A549 (cell line): ENCODE measurements at regions not wholly inside any gene's neighbourhood (a gene's known extent, or its start where the extent isn't known, plus 50 kb on each side); places are given as distances from the start of the nearest gene placed in this dataset.

Experiments
- ATAC-seq, 2 experiments: fragments of 200-7000 bp in 1 of 2; fragments of >200 bp in 1 of 2; cut with Nextera tagmentation in 1 of 2; cut with Tn5 transposase in 1 of 2; 3 replicates each; pipeline versions ENCODE4 v1.8.0 to v1.9.1; 2018 to 2020; ENCODE audit warnings: mild to moderate bottlenecking in 1 of 2, moderate library complexity in 1 of 2
- CTCF ChIA-PET: fragments of 300-600 bp; sonication (Branson Sonifier 250); formaldehyde crosslinking; extraction: SDS; loops from one replicate; lab custom pipeline; 2021; ENCODE audit warnings: antibody characterized with exemption, inconsistent platforms; lab: Yijun Ruan, JAX
- POLR2A ChIA-PET: fragments of 350-600 bp; formaldehyde crosslinking; extraction: SDS; loops from one replicate; lab custom pipeline; 2021; ENCODE audit warnings: antibody characterized with exemption, inconsistent platforms; lab: Yijun Ruan, JAX
- DNase-seq, 2 experiments: peaks; one replicate each; pipeline versions ENCODE4 v3.0.0 to v3.0.0-alpha.2; 2011 to 2016; ENCODE audit warnings: low read depth in 1 of 2, low spot score in 1 of 2
- FAIRE-seq: peaks from 2 replicates; lab custom pipeline; 2011; peaks lifted over from hg19 to GRCh38; lab: Jason Lieb, UNC
- H3K27ac ChIP-seq, 2 experiments: fragments of >200 bp; sonication (Bioruptor Twin); formaldehyde crosslinking; 3 replicates each; pipeline ENCODE4 v1.5.1; 2016 to 2017
- H3K4me1 ChIP-seq: fragments of >200 bp; sonication (Bioruptor Twin); formaldehyde crosslinking; 3 replicates; pipeline ENCODE4 v1.6.1; 2016
- H3K4me2 ChIP-seq: fragments of >200 bp; sonication (Bioruptor Twin); formaldehyde crosslinking; 3 replicates; pipeline ENCODE4 v1.6.1; 2016
- H3K4me3 ChIP-seq: fragments of >200 bp; sonication (Bioruptor Twin); formaldehyde crosslinking; 3 replicates; pipeline ENCODE4 v1.5.1; 2016
- H3K9me3 ChIP-seq: fragments of >200 bp; sonication (Bioruptor Twin); formaldehyde crosslinking; 3 replicates; pipeline ENCODE4 v1.6.1; 2016
- BHLHE40 ChIP-seq: IDR thresholded peaks from 2 replicates; pipeline ENCODE4 v1.6.1; 2012; ENCODE audit warnings: low read depth, low read length, inconsistent platforms
- CEBPB ChIP-seq, 2 experiments: fragments of >200 bp in 1 of 2; sonication (Bioruptor Twin) in 1 of 2; formaldehyde crosslinking in 1 of 2; IDR thresholded peaks; 2 replicates each; pipeline ENCODE4 v1.6.1; 2012 to 2016
- CHD4 ChIP-seq: fragments of 200-600 bp; sonication (generic); IDR thresholded peaks from 2 replicates; pipeline ENCODE4 v1.6.1; 2016; ENCODE audit warnings: antibody characterized with exemption, mild to moderate bottlenecking, borderline replicate concordance
- EHF ChIP-seq: fragments of 250-450 bp; sonication (Bioruptor Pico); IDR thresholded peaks from 2 replicates; pipeline ENCODE4 v1.5.0; 2020; ENCODE audit warnings: mild to moderate bottlenecking
- EHMT2 ChIP-seq: fragments of 200-600 bp; sonication (generic); IDR thresholded peaks from 2 replicates; pipeline ENCODE4 v1.6.1; 2016; ENCODE audit warnings: antibody characterized with exemption, low read depth, mild to moderate bottlenecking, moderate library complexity
- ELK1 ChIP-seq: fragments of 150-350 bp; IDR thresholded peaks from 2 replicates; pipeline ENCODE4 v1.6.1; 2014; ENCODE audit warnings: low read depth, mild to moderate bottlenecking, low read length
- EP300 ChIP-seq, 2 experiments: fragments of >200 bp; sonication (Bioruptor Twin); formaldehyde crosslinking; IDR thresholded peaks; 2 replicates in 1 of 2; 3 replicates in 1 of 2; pipeline ENCODE4 v1.6.1; 2016 to 2017
- FOSB ChIP-seq: fragments of 250-450 bp; sonication (Bioruptor Pico); IDR thresholded peaks from 2 replicates; pipeline ENCODE4 v1.5.0; 2020; ENCODE audit warnings: mild to moderate bottlenecking, moderate library complexity
- HMGXB4 ChIP-seq: fragments of 250-450 bp; sonication (Bioruptor Pico); IDR thresholded peaks from 2 replicates; pipeline ENCODE4 v1.5.0; 2021; ENCODE audit warnings: mild to moderate bottlenecking, moderate library complexity, borderline replicate concordance
- HOXB5 ChIP-seq: fragments of 250-450 bp; sonication (Bioruptor Pico); IDR thresholded peaks from 2 replicates; pipeline ENCODE4 v1.5.0; 2020; ENCODE audit warnings: mild to moderate bottlenecking, moderate library complexity
- JUNB ChIP-seq: fragments of >200 bp; sonication (Bioruptor Twin); formaldehyde crosslinking; IDR thresholded peaks from 2 replicates; pipeline ENCODE4 v1.6.1; 2016
- KDM1A ChIP-seq: fragments of 200-600 bp; sonication (generic); IDR thresholded peaks from 2 replicates; pipeline ENCODE4 v1.6.1; 2016; ENCODE audit warnings: low read depth, mild to moderate bottlenecking
- KDM5A ChIP-seq: fragments of 200-600 bp; sonication (generic); IDR thresholded peaks from 2 replicates; pipeline ENCODE4 v1.6.1; 2016; ENCODE audit warnings: antibody characterized with exemption, mild to moderate bottlenecking
- MAFK ChIP-seq: fragments of 450-650 bp; IDR thresholded peaks from 2 replicates; pipeline ENCODE4 v1.6.1; 2014; ENCODE audit not compliant: partially characterized antibody
- MYC ChIP-seq: IDR thresholded peaks from 2 replicates; pipeline ENCODE4 v1.6.1; 2012; ENCODE audit warnings: mild to moderate bottlenecking, inconsistent platforms, low read length, improper control_type of control experiment, borderline replicate concordance
- NFE2L2 ChIP-seq: fragments of 150-350 bp; conservative IDR thresholded peaks from 2 replicates; pipeline ENCODE4 v1.6.1; 2014; ENCODE audit warnings: low read length
- PHF8 ChIP-seq: fragments of 200-600 bp; sonication (generic); IDR thresholded peaks from 2 replicates; pipeline ENCODE4 v1.6.1; 2016; ENCODE audit warnings: low read depth, mild to moderate bottlenecking, antibody characterized with exemption, moderate library complexity, borderline replicate concordance
- POLR2A ChIP-seq: IDR thresholded peaks from 2 replicates; pipeline ENCODE4 v1.6.1; 2012; ENCODE audit warnings: mild to moderate bottlenecking, low read length
- RAD21 ChIP-seq, 2 experiments: fragments of >200 bp in 1 of 2; sonication (Bioruptor Twin) in 1 of 2; formaldehyde crosslinking in 1 of 2; IDR thresholded peaks in 1 of 2; conservative IDR thresholded peaks in 1 of 2; 2 replicates in 1 of 2; 3 replicates in 1 of 2; pipeline ENCODE4 v1.6.1; 2012 to 2018; ENCODE audit warnings: inconsistent platforms in 1 of 2
- RARB ChIP-seq: fragments of 250-450 bp; sonication (Bioruptor Pico); IDR thresholded peaks from 2 replicates; pipeline ENCODE4 v1.8.0; 2021; ENCODE audit warnings: mild to moderate bottlenecking, moderate library complexity
- TFCP2L1 ChIP-seq: fragments of 250-450 bp; sonication (Bioruptor Pico); IDR thresholded peaks from 2 replicates; pipeline ENCODE4 v1.5.0; 2021; ENCODE audit warnings: mild to moderate bottlenecking
- USF2 ChIP-seq: fragments of 450-650 bp; IDR thresholded peaks from 2 replicates; pipeline ENCODE4 v1.6.1; 2014; ENCODE audit warnings: antibody characterized with exemption
- ZFP36 ChIP-seq: fragments of 450-650 bp; IDR thresholded peaks from 2 replicates; pipeline ENCODE4 v1.6.1; 2014; ENCODE audit warnings: borderline replicate concordance; ENCODE audit not compliant: partially characterized antibody
- WGBS: methylation state at CpG from one replicate; pipeline ENCODE4 v1.1.6; 2017; ENCODE audit errors: missing lambda C conversion rate; 5-methylcytosine and 5-hydroxymethylcytosine counted together

GRCh38 chr15:66893294-66893693, 172.1 kb upstream of the SMAD3 start:
- ChIA-PET POLR2A (no interaction called here), CTCF (interaction anchor here (0.8 to 3.8 kb wide), 5 partner anchors 8 to 62 kb away, joined by 3 to 25 read pairs (median 4); no protein-coding TSS in a partner anchor)
- FAIRE-seq (no peak), ATAC-seq (no peak), DNase-seq (no peak)
- Histone ChIP-seq H3K4me3 (no peak overlapping the region), H3K4me1 (peaks cover 37% of the 10 kb centered on the region), H3K9me3 (no peaks in the 10 kb centered on the region), H3K4me2 (peak overlapping the region; percentile 49; the same call in 2 of the 3 replicates), H3K27ac (peak overlapping the region in 1 of 2 experiments; percentile 43; a peak in 2 of 6 replicates)
- WGBS: 90% methylated on average over 4 of the region's 4 CpGs
- TF ChIP-seq JUNB (no peak), EHF (CRISPR knock-in tag) (no peak), CHD4 (no peak), KDM5A (no peak), FOSB (CRISPR knock-in tag) (no peak), POLR2A (no peak), MAFK (no peak)

- Histone ChIP-seq H3K4me1 (peaks cover 46% of the 10 kb centered on the region), H3K9me3 (no peaks in the 10 kb centered on the region), H3K27ac (peak overlapping the region in 1 of 2 experiments; percentile 43; a peak in 4 of 6 replicates), H3K4me2 (peak overlapping the region; percentile 49), H3K4me3 (no peak overlapping the region)
- ATAC-seq (no peak), DNase-seq (no peak), FAIRE-seq (no peak)
- CTCF ChIA-PET: interaction anchor here (1.8 to 3.8 kb wide), 3 partner anchors 9 to 43 kb away, joined by 4 to 25 read pairs (median 15); no protein-coding TSS in a partner anchor
- TF ChIP-seq USF2 (no peak), HOXB5 (CRISPR knock-in tag) (no peak), PHF8 (no peak), CEBPB (IDR thresholded peaks at IDR 0.05) (no peak), ELK1 (no peak), RAD21 (conservative IDR thresholded peaks at IDR 0.05 in 1 of 2, IDR thresholded peaks at IDR 0.05 in 1 of 2) (no peak), TFCP2L1 (no peak), MAFK (no peak), BHLHE40 (no peak), ZFP36 (no peak), HMGXB4 (CRISPR knock-in tag) (no peak), RARB (CRISPR knock-in tag) (no peak), JUNB (no peak), KDM1A (no peak), EP300 (IDR thresholded peaks at IDR 0.05) (no peak), NFE2L2 (no peak), MYC (no peak), EHMT2 (no peak)
- POLR2A ChIA-PET: no interaction called here
- 94% methylated on average over 5 of the region's 5 CpGs for WGBS
These were observed 171.0 kb upstream of the SMAD3 start for GRCh38 chr15:66894363-66894762.
